GM12878 (cell line): ENCODE measurements at regions not wholly inside any gene's neighbourhood (a gene's known extent, or its start where the extent isn't known, plus 50 kb on each side); places are given as distances from the start of the nearest gene placed in this dataset.

Source experiments
- ATAC-seq: fragments of 200-7000 bp; cut with Tn5 transposase; 3 replicates; pipeline ENCODE4 v1.9.1; 2020; ENCODE audit warnings: mild to moderate bottlenecking, moderate library complexity
- BruUV-seq: library from RNA; stranded (reverse); fragments of 400-500 nt; replicated peaks from 2 replicates; lab custom pipeline; 2021; lab: Mats Ljungman, UMichigan
- CTCF ChIA-PET: fragments of 300-600 bp; sonication (Branson Sonifier 250); formaldehyde crosslinking; extraction: SDS; loops from one replicate; lab custom pipeline; 2021; ENCODE audit warnings: inconsistent platforms; lab: Yijun Ruan, JAX
- POLR2A ChIA-PET: fragments of 350-600 bp; formaldehyde crosslinking; extraction: SDS; loops from one replicate; lab custom pipeline; 2021; ENCODE audit warnings: inconsistent platforms; lab: Charles Lee
- RAD21 ChIA-PET: fragments of 300-600 bp; sonication (Branson Sonifier 250); formaldehyde crosslinking; loops from one replicate; lab custom pipeline; 2023; ENCODE audit warnings: antibody characterized with exemption; ENCODE audit not compliant: unreplicated experiment; lab: Charles Lee
- SMC1A ChIA-PET: fragments of 300-600 bp; sonication (Branson Sonifier 250); formaldehyde crosslinking; loops from one replicate; lab custom pipeline; 2023; ENCODE audit not compliant: unreplicated experiment, uncharacterized antibody; lab: Charles Lee
- DNase-seq: peaks from one replicate; pipeline ENCODE4 v3.0.0-alpha.2; 2011; ENCODE audit warnings: low read depth, low spot score
- FAIRE-seq: peaks from 3 replicates; lab custom pipeline; 2011; peaks lifted over from hg19 to GRCh38; lab: Jason Lieb, UNC
- H2AFZ ChIP-seq: 2 replicates; pipeline ENCODE4 v1.6.0; 2011; ENCODE audit warnings: low read depth, low read length, control low read depth; ENCODE audit not compliant: control insufficient read depth
- H3K27ac ChIP-seq: 2 replicates; pipeline ENCODE4 v1.5.1; 2011; ENCODE audit warnings: control low read depth; ENCODE audit not compliant: control insufficient read depth, insufficient read depth
- H3K27me3 ChIP-seq, 2 experiments: replicated peaks in 1 of 2; 2 replicates each; pipeline versions ENCODE4 v1.6.0 to v1.6.1; 2011; ENCODE audit warnings: low read length in 1 of 2; ENCODE audit not compliant: control insufficient read depth in 2 of 2, insufficient read depth in 2 of 2
- H3K36me3 ChIP-seq, 2 experiments: 2 replicates each; pipeline ENCODE4 v1.5.1; 2011; ENCODE audit warnings: low read length in 1 of 2; ENCODE audit not compliant: control insufficient read depth in 2 of 2, insufficient read depth in 2 of 2
- H3K4me1 ChIP-seq: 2 replicates; pipeline ENCODE4 v1.6.1; 2011; ENCODE audit warnings: mild to moderate bottlenecking, low read length, moderate library complexity, mixed read lengths; ENCODE audit not compliant: control insufficient read depth, insufficient read depth
- H3K4me2 ChIP-seq: 2 replicates; pipeline ENCODE4 v1.6.0; 2011; ENCODE audit warnings: control low read depth; ENCODE audit not compliant: control insufficient read depth, insufficient read depth
- H3K4me3 ChIP-seq: fragments of 200-600 bp; sonication (generic); 2 replicates; pipeline ENCODE4 v1.5.1; 2016
- H3K79me2 ChIP-seq: 2 replicates; pipeline ENCODE4 v1.6.0; 2011; ENCODE audit warnings: low read length; ENCODE audit not compliant: control insufficient read depth, insufficient read depth
- H3K9ac ChIP-seq: 2 replicates; pipeline ENCODE4 v1.8.0; 2011; ENCODE audit warnings: low read length, control low read depth, mixed read lengths; ENCODE audit not compliant: control insufficient read depth, insufficient read depth
- H3K9me3 ChIP-seq: replicated peaks from 3 replicates; pipeline ENCODE4 v1.5.1; 2011; ENCODE audit warnings: mild to moderate bottlenecking, low read length; ENCODE audit not compliant: control insufficient read depth, insufficient read depth
- H4K20me1 ChIP-seq: 2 replicates; pipeline ENCODE4 v1.6.0; 2011; ENCODE audit not compliant: control insufficient read depth, insufficient read depth
- BCL3 ChIP-seq: IDR thresholded peaks from 2 replicates; pipeline ENCODE4 v1.6.1; 2011; ENCODE audit warnings: borderline replicate concordance, low read depth, mild to moderate bottlenecking, moderate library complexity, low read length; ENCODE audit not compliant: insufficient read depth, poor library complexity, severe bottlenecking
- CHD4 ChIP-seq: fragments of 200-600 bp; sonication (generic); IDR thresholded peaks from 2 replicates; pipeline ENCODE4 v1.6.1; 2016; ENCODE audit warnings: mild to moderate bottlenecking
- CTCF ChIP-seq, 3 experiments: IDR thresholded peaks in 2 of 3; conservative IDR thresholded peaks in 1 of 3; 2 replicates each; pipeline ENCODE4 v1.5.1; 2011; ENCODE audit warnings: low read depth in 3 of 3, low read length in 3 of 3, mild to moderate bottlenecking in 3 of 3, control low read depth in 2 of 3, moderate library complexity in 2 of 3, inconsistent platforms in 1 of 3, mixed read lengths in 1 of 3; ENCODE audit not compliant: control insufficient read depth in 2 of 3, insufficient read depth in 1 of 3; ENCODE audit errors: extremely low read depth in 1 of 3
- HCFC1 ChIP-seq: fragments of 150-350 bp; IDR thresholded peaks from 2 replicates; pipeline ENCODE4 v1.6.1; 2014; ENCODE audit warnings: low read length
- KLF5 ChIP-seq: fragments of 450-650 bp; IDR thresholded peaks from 2 replicates; pipeline ENCODE4 v1.6.1; 2014; ENCODE audit warnings: mild to moderate bottlenecking; ENCODE audit not compliant: partially characterized antibody
- MYC ChIP-seq: IDR thresholded peaks from 2 replicates; pipeline ENCODE4 v1.6.1; 2011; ENCODE audit warnings: mild to moderate bottlenecking, low read length, moderate library complexity, inconsistent platforms; ENCODE audit not compliant: insufficient read depth, insufficient replicate concordance, insufficient read length, severe bottlenecking
- NR2C2 ChIP-seq: IDR thresholded peaks from 2 replicates; pipeline ENCODE4 v1.6.1; 2011; ENCODE audit warnings: borderline replicate concordance, low read depth; ENCODE audit not compliant: control insufficient read depth, insufficient read length
- SP1 ChIP-seq: IDR thresholded peaks from one replicate; pipeline ENCODE4 v1.6.1; 2011; ENCODE audit warnings: low read depth, low read length
- SUZ12 ChIP-seq: fragments of 200-600 bp; sonication (generic); IDR thresholded peaks from one replicate; pipeline ENCODE4 v1.6.1; 2018; ENCODE audit warnings: antibody characterized with exemption, mild to moderate bottlenecking; ENCODE audit not compliant: unreplicated experiment
- YY1 ChIP-seq: IDR thresholded peaks from 2 replicates; pipeline ENCODE4 v1.6.1; 2011; ENCODE audit warnings: low read depth, mild to moderate bottlenecking, low read length
- ZNF207 ChIP-seq: fragments of 450-650 bp; IDR thresholded peaks from 2 replicates; pipeline ENCODE4 v1.6.1; 2014; ENCODE audit warnings: antibody characterized with exemption, mild to moderate bottlenecking, borderline replicate concordance
- ZNF217 ChIP-seq: fragments of 450-650 bp; IDR thresholded peaks from 2 replicates; pipeline ENCODE4 v1.6.1; 2017; ENCODE audit warnings: antibody characterized with exemption, mild to moderate bottlenecking
- ZNF622 ChIP-seq: fragments of 450-650 bp; IDR thresholded peaks from 2 replicates; pipeline ENCODE4 v1.6.1; 2017; ENCODE audit warnings: mild to moderate bottlenecking, inconsistent platforms
- ZZZ3 ChIP-seq: IDR thresholded peaks from 2 replicates; pipeline ENCODE4 v1.6.1; 2011; ENCODE audit warnings: low read depth; ENCODE audit not compliant: control insufficient read depth, insufficient read length
- WGBS: methylation state at CpG from one replicate; pipeline ENCODE4 v1.1.6; 2016; ENCODE audit warnings: low lambda C conversion rate; ENCODE audit not compliant: insufficient replicate concordance, insufficient coverage; ENCODE audit errors: missing lambda C conversion rate; 5-methylcytosine and 5-hydroxymethylcytosine counted together
- in situ Hi-C: fragments of 300-500 bp; cut with MboI; formaldehyde crosslinking; loops from 9 replicates; pipeline ENCODE4 v1.14.3; 2018; ENCODE audit warnings: mixed read lengths
- intact Hi-C: fragments of 100-400 bp; cut with micrococcal nuclease; formaldehyde crosslinking; loops from one replicate; pipeline ENCODE4 v1.14.2; 2022; ENCODE audit not compliant: unreplicated experiment
- TF ChIP-seq, protein P1 (sequence below): fragments of 450-650 bp; IDR thresholded peaks from 2 replicates; pipeline ENCODE4 v1.6.1; 2017; ENCODE audit warnings: low read depth, mild to moderate bottlenecking, moderate library complexity
- TF ChIP-seq, protein P2 (sequence below): fragments of 450-650 bp; IDR thresholded peaks from 2 replicates; pipeline ENCODE4 v1.6.1; 2017; ENCODE audit warnings: mild to moderate bottlenecking, moderate library complexity

DNA sequence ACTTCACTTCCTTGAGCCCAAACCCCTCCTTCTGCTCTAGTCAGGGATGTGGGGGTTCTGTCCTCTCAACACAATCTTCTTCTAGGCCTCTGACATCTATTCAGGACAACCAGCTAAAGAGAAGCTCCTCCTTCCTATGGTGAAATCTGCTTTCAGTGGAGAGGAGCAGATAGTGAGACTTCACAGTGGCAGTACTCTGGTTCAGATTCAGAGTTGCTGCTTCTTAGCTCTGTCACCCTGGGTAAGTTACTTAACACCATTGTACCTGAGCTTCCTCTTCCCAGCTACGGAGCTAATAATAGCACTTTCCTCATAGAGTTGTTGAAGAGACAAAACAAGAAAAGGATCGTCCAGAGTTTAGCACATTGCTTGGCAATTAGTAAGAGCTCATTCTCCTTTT is 77.3 kb upstream of the LARP1 start:
- DNase-seq: no peak
- no peak for ATAC-seq
- Histone ChIP-seq H3K36me3 (no peaks in the 10 kb centered on the region), H3K27me3 (no peaks in the 10 kb centered on the region), H3K27ac (no peak overlapping the region), H3K9me3 (no peaks in the 10 kb centered on the region; the same call in 2 of the 3 replicates), H2AFZ (no peak overlapping the region), H3K4me2 (no peak overlapping the region), H4K20me1 (no peaks in the 10 kb centered on the region), H3K9ac (no peak overlapping the region), H3K4me3 (no peak overlapping the region), H3K4me1 (no peaks in the 10 kb centered on the region; the same call in 1 of the 2 replicates), H3K79me2 (no peaks in the 10 kb centered on the region)
- ChIA-PET RAD21 (no interaction called here), POLR2A (interaction anchor here (0.8 kb wide), 1 partner anchor 10 kb away, joined by 4 read pairs; no protein-coding TSS in a partner anchor), CTCF (interaction anchor here (0.6 to 1.1 kb wide), 2 partner anchors 29 to 228 kb away, joined by 3 read pairs; no protein-coding TSS in a partner anchor), SMC1A (interaction anchor here (0.6 to 0.8 kb wide), 2 partner anchors 9 to 46 kb away, joined by 3 to 4 read pairs; no protein-coding TSS in a partner anchor)
- no peak for FAIRE-seq
- intact Hi-C loops (no loop called here), in situ Hi-C loops (no loop called here)
- WGBS: 20% methylated on average over 2 of the region's 2 CpGs
- no TSS peak for BruUV-seq
- TF ChIP-seq, protein P1, sequence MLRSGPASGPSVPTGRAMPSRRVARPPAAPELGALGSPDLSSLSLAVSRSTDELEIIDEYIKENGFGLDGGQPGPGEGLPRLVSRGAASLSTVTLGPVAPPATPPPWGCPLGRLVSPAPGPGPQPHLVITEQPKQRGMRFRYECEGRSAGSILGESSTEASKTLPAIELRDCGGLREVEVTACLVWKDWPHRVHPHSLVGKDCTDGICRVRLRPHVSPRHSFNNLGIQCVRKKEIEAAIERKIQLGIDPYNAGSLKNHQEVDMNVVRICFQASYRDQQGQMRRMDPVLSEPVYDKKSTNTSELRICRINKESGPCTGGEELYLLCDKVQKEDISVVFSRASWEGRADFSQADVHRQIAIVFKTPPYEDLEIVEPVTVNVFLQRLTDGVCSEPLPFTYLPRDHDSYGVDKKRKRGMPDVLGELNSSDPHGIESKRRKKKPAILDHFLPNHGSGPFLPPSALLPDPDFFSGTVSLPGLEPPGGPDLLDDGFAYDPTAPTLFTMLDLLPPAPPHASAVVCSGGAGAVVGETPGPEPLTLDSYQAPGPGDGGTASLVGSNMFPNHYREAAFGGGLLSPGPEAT: no peak
- TF ChIP-seq CHD4: no peak
- no peak for TF ChIP-seq ZNF217
- no peak for TF ChIP-seq ZZZ3
- no peak for TF ChIP-seq MYC
- no peak for TF ChIP-seq KLF5
- no peak for TF ChIP-seq NR2C2
- TF ChIP-seq HCFC1: no peak
- TF ChIP-seq CTCF (IDR thresholded peaks at IDR 0.05 in 2 of 3, conservative IDR thresholded peaks at IDR 0.05 in 1 of 3; ENCODE audit: control insufficient read depth in 2 of 3, extremely low read depth in 1 of 3, insufficient read depth in 1 of 3, low read depth in 3 of 3, low read length in 3 of 3): no peak
- no peak for TF ChIP-seq ZNF207
- no peak for TF ChIP-seq SP1
- no peak for TF ChIP-seq YY1
- TF ChIP-seq, protein P2, sequence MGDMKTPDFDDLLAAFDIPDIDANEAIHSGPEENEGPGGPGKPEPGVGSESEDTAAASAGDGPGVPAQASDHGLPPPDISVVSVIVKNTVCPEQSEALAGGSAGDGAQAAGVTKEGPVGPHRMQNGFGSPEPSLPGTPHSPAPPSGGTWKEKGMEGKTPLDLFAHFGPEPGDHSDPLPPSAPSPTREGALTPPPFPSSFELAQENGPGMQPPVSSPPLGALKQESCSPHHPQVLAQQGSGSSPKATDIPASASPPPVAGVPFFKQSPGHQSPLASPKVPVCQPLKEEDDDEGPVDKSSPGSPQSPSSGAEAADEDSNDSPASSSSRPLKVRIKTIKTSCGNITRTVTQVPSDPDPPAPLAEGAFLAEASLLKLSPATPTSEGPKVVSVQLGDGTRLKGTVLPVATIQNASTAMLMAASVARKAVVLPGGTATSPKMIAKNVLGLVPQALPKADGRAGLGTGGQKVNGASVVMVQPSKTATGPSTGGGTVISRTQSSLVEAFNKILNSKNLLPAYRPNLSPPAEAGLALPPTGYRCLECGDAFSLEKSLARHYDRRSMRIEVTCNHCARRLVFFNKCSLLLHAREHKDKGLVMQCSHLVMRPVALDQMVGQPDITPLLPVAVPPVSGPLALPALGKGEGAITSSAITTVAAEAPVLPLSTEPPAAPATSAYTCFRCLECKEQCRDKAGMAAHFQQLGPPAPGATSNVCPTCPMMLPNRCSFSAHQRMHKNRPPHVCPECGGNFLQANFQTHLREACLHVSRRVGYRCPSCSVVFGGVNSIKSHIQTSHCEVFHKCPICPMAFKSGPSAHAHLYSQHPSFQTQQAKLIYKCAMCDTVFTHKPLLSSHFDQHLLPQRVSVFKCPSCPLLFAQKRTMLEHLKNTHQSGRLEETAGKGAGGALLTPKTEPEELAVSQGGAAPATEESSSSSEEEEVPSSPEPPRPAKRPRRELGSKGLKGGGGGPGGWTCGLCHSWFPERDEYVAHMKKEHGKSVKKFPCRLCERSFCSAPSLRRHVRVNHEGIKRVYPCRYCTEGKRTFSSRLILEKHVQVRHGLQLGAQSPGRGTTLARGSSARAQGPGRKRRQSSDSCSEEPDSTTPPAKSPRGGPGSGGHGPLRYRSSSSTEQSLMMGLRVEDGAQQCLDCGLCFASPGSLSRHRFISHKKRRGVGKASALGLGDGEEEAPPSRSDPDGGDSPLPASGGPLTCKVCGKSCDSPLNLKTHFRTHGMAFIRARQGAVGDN: no peak
- no peak for TF ChIP-seq ZNF622
- TF ChIP-seq BCL3: no peak
- no peak for TF ChIP-seq SUZ12
